ENCODE measurements at regions not wholly inside any gene's neighbourhood (a gene's known extent, or its start where the extent isn't known, plus 50 kb on each side); places are given as distances from the start of the nearest gene placed in this dataset.
A peak's percentile ranks its signal among the peaks of the same experiment; 100 is the strongest.
"Not testable (repeated sequence)": the region's sequence is repeated elsewhere in the genome, so short reads cannot be mapped to it uniquely, and the experiment has no call there.

DNA sequence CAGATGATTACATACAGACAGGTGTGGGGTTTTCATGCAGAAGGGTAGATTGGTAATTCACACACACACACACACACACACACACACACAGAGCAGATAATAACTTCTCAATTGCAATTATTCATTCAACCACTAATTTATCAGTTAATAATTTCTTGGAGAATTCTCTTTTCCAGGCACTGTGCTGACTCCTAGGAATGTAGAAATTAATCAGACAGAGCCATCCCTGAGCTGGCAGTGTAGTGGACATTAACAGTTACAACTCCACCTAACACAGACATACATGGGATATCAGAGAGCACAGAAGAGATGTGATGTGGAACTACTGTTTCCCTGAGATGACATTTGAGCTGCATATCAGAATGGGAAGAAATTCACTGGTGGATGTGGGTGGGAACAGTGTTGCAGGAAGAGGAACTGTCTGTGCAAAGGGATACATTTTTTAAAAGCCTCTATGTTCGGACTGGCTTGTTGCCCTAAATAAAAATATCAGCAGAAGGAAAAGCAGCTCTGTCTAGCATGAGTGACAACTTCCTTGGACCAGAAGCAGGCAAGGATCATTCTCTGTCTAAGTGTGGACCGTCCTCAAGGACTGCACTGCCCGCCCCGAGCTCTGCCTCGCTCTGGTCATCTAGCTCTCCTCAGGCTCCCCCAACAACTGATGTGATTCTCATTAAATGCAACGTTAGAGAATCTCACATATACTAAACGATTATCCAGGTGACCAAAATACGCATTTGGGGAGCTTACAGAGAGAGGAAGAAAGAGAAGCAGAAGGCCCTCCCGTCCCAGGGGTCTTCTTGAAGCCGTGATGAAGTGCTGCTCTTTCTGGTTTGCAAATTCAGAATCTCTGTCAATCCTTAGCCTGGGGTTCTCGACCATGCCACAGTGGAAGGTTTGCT lies 173.4 kb upstream of the TRIB2 start:
- DNase-seq (ENCODE audit: low read depth), result no peak

DNA sequence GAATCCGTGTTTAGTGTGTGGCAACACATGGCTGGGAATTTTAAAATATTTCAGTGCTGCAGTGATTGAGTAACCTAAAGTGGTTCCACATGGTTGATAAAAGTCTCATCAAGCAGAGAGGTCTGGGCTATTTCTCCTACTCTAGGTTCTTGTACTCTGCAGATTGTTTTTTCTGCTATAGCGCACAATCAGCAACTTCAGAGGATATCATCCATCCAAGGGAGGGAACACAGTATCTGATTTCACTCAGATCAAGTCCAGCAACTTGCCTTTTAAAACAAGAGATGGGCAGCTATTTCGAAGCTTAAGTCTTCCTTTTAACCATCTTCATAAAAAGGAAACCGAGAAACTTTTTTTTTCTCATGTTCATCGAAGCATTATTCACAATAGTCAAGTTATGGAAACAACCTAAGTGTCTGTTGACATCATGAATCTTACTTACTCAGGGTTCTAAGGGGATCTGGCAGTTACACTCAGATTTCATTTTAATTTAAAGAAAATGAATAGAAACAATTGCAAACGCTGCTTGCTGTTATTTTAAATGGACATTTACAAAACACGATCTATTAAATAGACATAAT lies 172.7 kb upstream of the TRIB2 start:
- peak; percentile 61 for DNase-seq (ENCODE audit: low read depth)

DNA sequence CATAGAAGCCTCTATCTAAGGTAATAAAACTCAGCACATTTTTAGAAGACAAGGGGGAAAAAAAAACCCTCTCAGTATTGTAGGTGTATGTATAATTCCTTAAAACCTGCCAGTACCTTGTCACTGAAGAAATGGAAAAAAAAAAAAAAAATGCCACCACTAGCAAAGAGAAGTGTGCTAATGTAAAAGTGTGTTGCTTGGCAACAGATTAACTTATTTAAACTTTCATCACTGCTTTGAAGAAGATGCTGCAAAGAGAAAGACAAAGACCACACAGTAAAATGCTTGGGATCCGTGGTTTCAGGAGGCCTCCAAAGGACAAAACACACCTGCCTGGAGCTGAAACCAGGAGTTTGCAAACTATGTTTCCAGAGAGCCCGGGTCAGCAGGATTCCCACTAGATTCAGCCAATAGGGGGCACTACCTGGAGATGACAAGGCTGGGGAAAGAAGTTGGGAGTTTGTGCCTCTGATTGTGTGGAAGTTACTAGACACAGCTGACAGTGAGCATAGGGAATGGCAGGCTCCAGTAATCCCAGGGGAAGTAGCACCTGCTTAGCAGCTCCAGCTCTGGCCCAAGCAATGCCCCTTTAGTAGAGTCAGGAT lies 169.1 kb upstream of the TRIB2 start:
- DNase-seq (ENCODE audit: low read depth), result no peak

DNA sequence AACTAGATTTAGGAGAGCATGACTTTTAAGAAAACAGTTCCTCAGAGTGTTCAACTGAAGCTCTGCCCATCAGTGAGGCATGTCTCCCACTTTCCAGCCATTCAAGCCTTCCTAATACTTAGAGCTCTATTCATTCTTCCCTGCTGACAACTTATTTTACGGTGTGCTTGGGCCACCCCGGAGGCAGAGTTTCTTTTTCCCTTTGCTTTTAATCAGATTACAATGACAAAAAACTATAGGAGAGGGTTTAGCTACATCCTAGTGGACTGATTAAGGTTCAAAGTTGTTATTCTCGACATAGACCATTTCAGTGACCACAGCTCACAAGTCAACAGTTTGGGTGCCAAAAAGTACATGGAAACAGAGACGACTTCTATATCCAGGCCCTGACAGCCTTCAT lies 167.8 kb upstream of the TRIB2 start:
- DNase-seq (ENCODE audit: low read depth), result no peak

DNA sequence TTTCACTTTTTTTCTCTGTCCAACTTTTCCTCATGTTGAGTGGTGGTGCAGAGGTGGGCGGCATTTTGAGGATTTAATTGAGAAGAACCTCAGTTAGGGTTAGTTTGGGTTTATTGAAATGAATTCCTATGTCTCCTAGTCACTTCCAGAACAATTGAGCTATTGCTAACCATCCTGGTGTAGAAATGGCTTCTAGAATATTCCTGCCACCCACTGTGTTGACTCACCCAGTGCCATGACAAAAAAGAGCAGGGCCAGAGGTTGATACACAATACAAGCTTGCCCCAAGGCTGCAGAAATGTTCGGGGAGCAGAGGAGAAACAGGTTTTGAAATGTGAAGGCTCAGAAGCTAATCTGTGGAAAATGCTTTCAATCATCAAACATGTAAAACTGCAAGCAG lies 167.1 kb upstream of the TRIB2 start:
- no peak for DNase-seq (ENCODE audit: low read depth)

- DNase-seq (ENCODE audit: low read depth), result no peak
Measured at GRCh38 chr2:12552092-12552491, 164.6 kb upstream of the TRIB2 start.

DNA sequence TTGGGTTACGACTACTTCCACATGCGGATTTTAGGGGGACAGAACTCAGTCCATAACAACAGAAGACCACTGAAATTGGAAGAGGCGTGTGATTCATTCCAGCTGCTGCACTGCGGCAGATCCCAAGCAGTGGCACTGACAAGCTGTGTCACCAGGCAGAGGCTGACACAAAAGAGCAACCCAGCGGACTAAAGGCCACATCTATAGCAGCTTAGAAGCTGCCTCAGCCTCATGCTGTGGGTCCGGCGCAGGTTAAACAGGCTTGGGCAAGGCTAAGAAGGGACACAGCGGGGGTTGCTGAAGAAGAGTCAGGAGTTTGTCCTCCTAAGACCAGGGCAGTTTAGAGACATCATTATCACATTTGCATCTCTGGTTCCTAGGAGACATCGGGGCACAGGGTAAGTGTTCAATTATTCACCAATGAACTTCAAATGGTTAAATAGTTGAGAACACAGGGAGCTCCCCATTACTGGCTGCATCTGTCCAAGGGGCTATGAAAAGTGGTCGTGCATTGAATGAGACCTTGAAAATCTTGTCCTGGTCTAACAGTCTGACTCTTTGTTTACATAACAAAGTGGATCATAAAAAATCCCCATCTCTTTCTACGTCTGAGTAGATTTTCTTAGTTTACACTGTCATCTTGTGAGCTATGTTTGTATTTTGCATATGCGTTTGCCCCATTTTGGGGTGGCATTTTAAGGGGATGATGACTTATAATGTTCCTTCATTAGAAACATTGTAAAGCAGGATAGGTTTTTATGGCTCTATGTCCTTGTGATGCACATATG lies 162.3 kb upstream of the TRIB2 start:
- no peak for DNase-seq (ENCODE audit: low read depth)

- no peak for DNase-seq (ENCODE audit: low read depth)
Measured at GRCh38 chr2:12555012-12555645, 161.6 kb upstream of the TRIB2 start.

DNA sequence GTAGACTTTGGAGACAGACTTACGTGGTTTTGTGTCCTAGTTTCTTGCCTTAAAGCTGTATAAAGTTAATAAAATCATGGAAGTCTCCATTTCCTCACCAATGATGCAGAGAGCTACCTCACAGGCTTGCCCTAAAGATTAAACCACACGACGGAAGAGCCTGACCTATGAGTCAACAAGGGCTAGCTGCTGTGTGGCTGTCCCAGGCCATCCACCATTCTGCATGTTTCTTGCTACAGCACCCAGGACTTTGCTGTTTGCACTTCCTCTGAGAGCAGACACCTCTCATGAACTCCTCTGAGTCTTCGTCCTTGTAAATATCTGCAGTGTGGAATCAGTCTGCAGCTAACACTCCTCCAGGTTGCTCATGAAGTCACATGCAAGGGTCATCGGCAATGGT lies 160.0 kb upstream of the TRIB2 start:
- no peak for DNase-seq (ENCODE audit: low read depth)

DNA sequence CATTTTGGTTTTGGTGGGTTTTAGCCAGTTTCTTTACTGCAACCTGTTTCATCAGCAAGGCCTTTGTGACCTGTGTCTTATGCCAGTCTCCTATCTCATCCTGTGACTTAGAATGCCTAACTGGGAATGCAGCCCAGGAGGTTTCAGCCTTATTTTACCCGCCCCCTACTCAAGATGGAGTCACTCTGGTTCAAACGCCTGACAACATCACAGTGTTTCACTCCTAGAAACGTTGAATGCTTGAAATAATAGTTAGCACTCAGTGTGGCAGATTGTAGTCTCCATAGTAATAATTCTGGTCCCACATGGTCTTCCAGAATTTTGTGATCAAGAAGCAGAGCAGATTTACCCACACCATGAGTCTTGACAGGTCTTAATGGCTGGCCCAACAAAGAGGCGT lies 159.0 kb upstream of the TRIB2 start:
- no peak for DNase-seq (ENCODE audit: low read depth)

DNA sequence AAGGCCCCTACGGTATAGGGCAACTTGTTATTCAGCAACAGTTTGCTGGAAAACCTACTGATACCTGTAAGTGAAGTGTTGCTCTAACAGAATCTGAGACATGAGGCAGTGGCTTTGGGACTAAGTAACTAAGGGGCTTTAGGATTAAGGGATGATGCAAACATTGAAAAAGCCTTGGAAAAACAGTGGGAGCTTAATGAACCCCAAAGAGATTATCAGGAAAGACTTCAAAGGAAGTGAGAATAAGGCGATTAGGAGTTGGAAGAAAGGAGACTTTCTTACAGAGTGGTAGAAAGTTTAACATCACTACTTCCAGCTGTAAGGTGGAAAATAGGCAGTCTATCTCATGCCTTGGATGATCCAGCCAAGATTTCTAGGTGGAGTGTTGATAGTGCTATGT lies 158.2 kb upstream of the TRIB2 start:
- DNase-seq (ENCODE audit: low read depth), result no peak

DNA sequence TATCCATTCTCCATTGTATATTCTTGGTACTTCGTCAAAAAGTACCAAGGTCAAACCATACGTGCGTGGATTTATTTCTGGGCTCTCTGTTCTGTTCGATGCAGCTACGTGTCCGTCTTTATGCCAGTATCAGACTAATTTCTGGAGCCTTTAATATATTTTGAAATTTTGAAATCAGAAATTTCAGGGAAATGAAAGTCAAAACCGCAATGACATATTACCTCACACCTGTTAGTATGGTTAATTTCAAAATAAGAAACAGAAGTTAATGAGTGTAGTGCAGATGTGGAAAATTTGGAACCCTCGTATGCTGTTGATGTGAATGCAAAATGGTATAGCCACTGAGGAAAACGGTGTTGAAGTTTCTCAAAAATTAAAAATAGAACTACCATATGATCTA lies 156.1 kb upstream of the TRIB2 start:
- DNase-seq (ENCODE audit: low read depth), result no peak

- DNase-seq (ENCODE audit: low read depth), result no peak
Measured at GRCh38 chr2:12567411-12567810, 149.3 kb upstream of the TRIB2 start.

DNA sequence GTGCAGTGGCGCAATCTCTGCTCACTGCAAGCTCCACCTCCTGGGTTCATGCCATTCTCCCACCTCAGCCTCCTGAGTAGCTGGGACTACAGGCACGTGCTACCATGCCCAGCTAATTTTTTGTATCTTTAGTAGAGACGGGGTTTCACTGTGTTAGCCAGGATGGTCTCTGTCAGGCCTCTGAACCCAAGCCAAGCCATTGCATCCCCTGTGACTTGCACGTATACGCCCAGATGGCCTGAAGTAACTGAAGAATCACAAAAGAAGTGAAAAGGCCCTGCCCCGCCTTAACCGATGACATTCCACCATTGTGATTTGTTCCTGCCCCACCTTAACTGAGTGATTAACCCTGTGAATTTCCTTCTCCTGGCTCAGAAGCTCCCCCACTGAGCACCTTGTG lies 147.2 kb upstream of the TRIB2 start:
- not testable (repeated sequence) for DNase-seq (ENCODE audit: low read depth)

- not testable (repeated sequence) for DNase-seq (ENCODE audit: low read depth)
Measured at GRCh38 chr2:12569929-12570328, 146.8 kb upstream of the TRIB2 start.

GRCh38 chr2:12577091-12577490 lies 139.6 kb upstream of the TRIB2 start:
- DNase-seq (ENCODE audit: low read depth), result no peak

DNA sequence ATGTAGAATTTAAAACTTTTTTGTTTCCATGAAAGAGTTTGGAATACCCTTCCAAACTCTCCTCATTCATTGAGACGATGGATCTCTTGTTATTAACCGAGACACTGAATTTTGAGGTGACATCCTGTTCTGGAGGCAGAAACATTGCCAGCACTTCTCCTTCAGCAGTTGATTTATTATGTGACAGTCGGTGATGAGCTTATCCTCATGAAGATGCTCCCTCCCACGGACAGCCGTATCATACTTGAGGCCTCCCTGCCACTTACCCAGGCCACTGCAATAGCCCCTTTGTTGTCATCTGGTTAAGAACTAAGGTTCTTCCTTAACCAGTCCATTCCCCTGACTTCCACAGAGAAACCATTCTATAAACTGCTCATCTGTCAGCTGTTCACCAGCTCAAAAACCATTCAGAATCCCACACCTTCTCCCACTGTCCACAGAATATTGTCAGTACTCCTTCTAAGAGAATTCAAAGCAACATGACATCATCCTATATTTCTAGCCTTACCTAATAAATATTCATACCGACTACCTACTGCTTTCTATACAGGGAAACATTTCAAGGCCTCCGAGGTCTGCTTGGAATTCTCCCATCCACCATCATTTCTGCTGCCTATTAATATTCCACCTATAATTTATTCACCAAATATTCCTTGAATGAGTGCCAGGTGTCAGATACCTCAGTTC lies 139.0 kb upstream of the TRIB2 start:
- no peak for DNase-seq (ENCODE audit: low read depth)

- DNase-seq (ENCODE audit: low read depth), result no peak
Measured at GRCh38 chr2:12579018-12579417, 137.7 kb upstream of the TRIB2 start.

DNA sequence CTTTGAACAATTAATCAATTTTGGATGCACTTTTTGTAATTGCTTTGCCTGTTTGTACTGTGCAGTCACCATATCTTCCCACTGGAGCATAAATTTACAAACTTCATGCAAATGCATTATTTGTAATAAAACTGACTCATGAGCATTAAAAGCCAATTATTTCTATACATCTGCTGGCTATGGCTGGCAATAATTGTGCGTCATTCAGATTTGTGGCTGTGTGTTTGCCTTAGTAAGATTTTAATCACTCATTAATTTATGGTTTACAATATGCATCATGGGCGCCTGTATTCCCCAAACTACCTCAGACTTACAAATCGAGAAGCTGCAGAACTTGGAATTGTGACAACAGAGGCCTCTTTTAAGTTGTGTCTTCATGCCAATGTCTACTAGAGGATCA lies 132.4 kb upstream of the TRIB2 start:
- no peak for DNase-seq (ENCODE audit: low read depth)

DNA sequence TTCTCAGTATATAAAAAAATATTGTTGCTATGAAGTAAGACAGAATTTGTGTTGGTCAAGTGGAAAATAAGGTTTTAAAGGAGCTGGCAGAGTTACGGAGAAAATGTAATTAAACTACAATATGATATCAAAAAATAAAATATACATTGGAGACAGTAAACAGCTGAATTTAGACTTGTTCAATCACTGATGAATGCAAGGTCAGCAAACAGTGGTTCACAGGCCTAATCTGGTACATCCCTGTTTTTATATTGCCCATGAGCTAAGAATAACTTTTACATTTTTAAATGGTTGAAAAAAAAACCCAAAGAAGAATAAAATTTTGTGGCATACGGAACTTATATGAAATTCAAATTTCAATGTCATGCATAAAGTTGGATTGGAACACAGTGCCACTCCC lies 131.0 kb upstream of the TRIB2 start:
- no peak for DNase-seq (ENCODE audit: low read depth)

DNA sequence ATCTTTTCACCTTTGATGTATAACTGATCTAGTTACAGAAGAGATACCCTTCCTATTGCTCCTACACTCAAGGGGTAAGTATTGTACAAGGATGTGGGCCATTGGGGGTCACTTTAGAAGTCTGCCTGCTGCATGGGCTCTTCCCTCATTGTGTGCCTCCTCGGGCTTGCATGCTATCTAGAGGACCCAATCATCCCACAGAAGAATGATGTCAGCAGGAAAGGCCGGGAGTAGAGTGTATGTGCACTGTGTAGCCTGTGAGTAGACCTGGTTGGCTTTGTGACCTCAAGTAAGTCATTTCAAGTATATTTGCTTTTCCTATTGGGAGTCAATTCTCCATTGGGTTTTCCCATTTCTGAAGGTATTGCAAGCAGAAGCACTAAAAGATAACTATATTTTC lies 129.5 kb upstream of the TRIB2 start:
- DNase-seq (ENCODE audit: low read depth), result no peak
